ENCODE measurements at regions not wholly inside any gene's neighbourhood (a gene's known extent, or its start where the extent isn't known, plus 50 kb on each side); places are given as distances from the start of the nearest gene placed in this dataset.
"Not testable (repeated sequence)": the region's sequence is repeated elsewhere in the genome, so short reads cannot be mapped to it uniquely, and the experiment has no call there.

- no peak for TF ChIP-seq TCF7L2 (IDR thresholded peaks at IDR 0.05; ENCODE audit: borderline replicate concordance, extremely low read depth, insufficient read depth, insufficient read length)
- no peak for TF ChIP-seq RAD21 (IDR thresholded peaks at IDR 0.05; ENCODE audit: low read depth)
- no peak for TF ChIP-seq POLR2AphosphoS5 (IDR thresholded peaks at IDR 0.05; ENCODE audit: low read depth, low read length)
- TF ChIP-seq POLR2A (IDR thresholded peaks at IDR 0.05; ENCODE audit: borderline replicate concordance, extremely low read depth, insufficient read depth, insufficient read length): no peak
- TF ChIP-seq EZH2phosphoT487 (IDR thresholded peaks at IDR 0.05; ENCODE audit: borderline replicate concordance): no peak
Measured at GRCh38 chr2:8249769-8250168, 432.1 kb upstream of the ID2 start (continued).

GRCh38 chr2:8250290-8250689 lies 431.6 kb upstream of the ID2 start:
- H3K36me3 ChIP-seq (ENCODE audit: control insufficient read depth in 1 of 2, insufficient read depth in 2 of 2, low read length in 2 of 2); H3K9ac ChIP-seq (ENCODE audit: low read length); H3K9me3 ChIP-seq (ENCODE audit: control insufficient read depth in 1 of 2, insufficient read depth in 1 of 2, low read depth in 1 of 2, low read length in 2 of 2); H4K20me1 ChIP-seq (ENCODE audit: insufficient read depth); H3K79me2 ChIP-seq (ENCODE audit: insufficient read depth, low read length); RAD21 ChIA-PET (ENCODE audit: low non-redundant PET in 1 of 2, low total read pairs in 2 of 2, uncharacterized antibody in 2 of 2, unreplicated experiment in 2 of 2); POLR2A ChIA-PET; H2AFZ ChIP-seq (ENCODE audit: low read depth, low read length, poor library complexity, severe bottlenecking); H3K27ac ChIP-seq (ENCODE audit: low read depth, low read length); BruUV-seq (replicated peaks); intact Hi-C loops (cut with micrococcal nuclease); H3K27me3 ChIP-seq (ENCODE audit: insufficient read depth, low read length); H3K4me3 ChIP-seq (replicated peaks in 1 of 2; ENCODE audit: low read depth in 1 of 2, low read length in 2 of 2); H3K4me2 ChIP-seq (ENCODE audit: low read length); CTCF ChIA-PET; H3K9me2 ChIP-seq (ENCODE audit: insufficient read depth); DNase-seq (ENCODE audit: low read depth, low spot score); ATAC-seq; H3K4me1 ChIP-seq (ENCODE audit: control insufficient read depth in 1 of 2, insufficient read depth in 2 of 2, low read length in 2 of 2): not testable (repeated sequence)

- ChIA-PET POLR2A (no interaction called here), RAD21 (ENCODE audit: low non-redundant PET in 1 of 2, low total read pairs in 2 of 2, uncharacterized antibody in 2 of 2, unreplicated experiment in 2 of 2) (no interaction called here), CTCF (no interaction called here)
- no peak overlapping the region for H3K9ac ChIP-seq (ENCODE audit: low read length)
- H3K4me2 ChIP-seq (ENCODE audit: low read length): no peak overlapping the region
- no peaks in the 10 kb centered on the region for H3K27me3 ChIP-seq (ENCODE audit: insufficient read depth, low read length)
- ATAC-seq (no peak), DNase-seq (ENCODE audit: low read depth, low spot score) (no peak)
- H3K36me3 ChIP-seq (ENCODE audit: control insufficient read depth in 1 of 2, insufficient read depth in 2 of 2, low read length in 2 of 2): no peaks in the 10 kb centered on the region
- H2AFZ ChIP-seq (ENCODE audit: low read depth, low read length, poor library complexity, severe bottlenecking): no peak overlapping the region
- intact Hi-C loops (cut with micrococcal nuclease): no loop called here
- TF ChIP-seq ZFX (IDR thresholded peaks at IDR 0.05) (no peak), ZBTB33 (IDR thresholded peaks at IDR 0.05; ENCODE audit: extremely low read depth, insufficient replicate concordance, low read length) (no peak), CBX3 (IDR thresholded peaks at IDR 0.05; ENCODE audit: low read depth) (no peak), SRF (IDR thresholded peaks at IDR 0.05; ENCODE audit: low read depth) (no peak), RAD21 (IDR thresholded peaks at IDR 0.05; ENCODE audit: low read depth) (no peak), REST (IDR thresholded peaks at IDR 0.05; ENCODE audit: low read depth) (no peak), EGR1 (IDR thresholded peaks at IDR 0.05; ENCODE audit: low read depth) (no peak), POLR2AphosphoS5 (IDR thresholded peaks at IDR 0.05; ENCODE audit: low read depth, low read length) (no peak)
- TF ChIP-seq, protein P1, sequence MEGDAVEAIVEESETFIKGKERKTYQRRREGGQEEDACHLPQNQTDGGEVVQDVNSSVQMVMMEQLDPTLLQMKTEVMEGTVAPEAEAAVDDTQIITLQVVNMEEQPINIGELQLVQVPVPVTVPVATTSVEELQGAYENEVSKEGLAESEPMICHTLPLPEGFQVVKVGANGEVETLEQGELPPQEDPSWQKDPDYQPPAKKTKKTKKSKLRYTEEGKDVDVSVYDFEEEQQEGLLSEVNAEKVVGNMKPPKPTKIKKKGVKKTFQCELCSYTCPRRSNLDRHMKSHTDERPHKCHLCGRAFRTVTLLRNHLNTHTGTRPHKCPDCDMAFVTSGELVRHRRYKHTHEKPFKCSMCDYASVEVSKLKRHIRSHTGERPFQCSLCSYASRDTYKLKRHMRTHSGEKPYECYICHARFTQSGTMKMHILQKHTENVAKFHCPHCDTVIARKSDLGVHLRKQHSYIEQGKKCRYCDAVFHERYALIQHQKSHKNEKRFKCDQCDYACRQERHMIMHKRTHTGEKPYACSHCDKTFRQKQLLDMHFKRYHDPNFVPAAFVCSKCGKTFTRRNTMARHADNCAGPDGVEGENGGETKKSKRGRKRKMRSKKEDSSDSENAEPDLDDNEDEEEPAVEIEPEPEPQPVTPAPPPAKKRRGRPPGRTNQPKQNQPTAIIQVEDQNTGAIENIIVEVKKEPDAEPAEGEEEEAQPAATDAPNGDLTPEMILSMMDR (IDR thresholded peaks at IDR 0.05 in 2 of 3, conservative IDR thresholded peaks at IDR 0.05 in 1 of 3; ENCODE audit: borderline replicate concordance in 1 of 3, insufficient read depth in 1 of 3, low read depth in 2 of 3, low read length in 2 of 3): no peak
- no peak overlapping the region for H3K4me3 ChIP-seq (replicated peaks in 1 of 2; ENCODE audit: low read depth in 1 of 2, low read length in 2 of 2)
- no peaks in the 10 kb centered on the region; a peak in 1 of 4 replicates for H3K9me3 ChIP-seq (ENCODE audit: control insufficient read depth in 1 of 2, insufficient read depth in 1 of 2, low read depth in 1 of 2, low read length in 2 of 2)
- H3K79me2 ChIP-seq (ENCODE audit: insufficient read depth, low read length): no peaks in the 10 kb centered on the region
- H4K20me1 ChIP-seq (ENCODE audit: insufficient read depth): no peaks in the 10 kb centered on the region
- no peak overlapping the region for H3K27ac ChIP-seq (ENCODE audit: low read depth, low read length)
- H3K4me1 ChIP-seq (ENCODE audit: control insufficient read depth in 1 of 2, insufficient read depth in 2 of 2, low read length in 2 of 2): no peaks in the 10 kb centered on the region
- BruUV-seq (replicated peaks): no TSS peak
- no peaks in the 10 kb centered on the region for H3K9me2 ChIP-seq (ENCODE audit: insufficient read depth)
Measured at GRCh38 chr2:8251291-8251690, 430.6 kb upstream of the ID2 start.
